ENCODE measurements at regions not wholly inside any gene's neighbourhood (a gene's known extent, or its start where the extent isn't known, plus 50 kb on each side); places are given as distances from the start of the nearest gene placed in this dataset.
A peak's percentile ranks its signal among the peaks of the same experiment; 100 is the strongest.
"Not testable (repeated sequence)": the region's sequence is repeated elsewhere in the genome, so short reads cannot be mapped to it uniquely, and the experiment has no call there.

- DNase-seq (ENCODE audit: low read depth), result no peak
These were observed 1980.7 kb downstream of the PCDH7 start for GRCh38 chr4:32700838-32701237.

- DNase-seq (ENCODE audit: low read depth), result no peak
These were observed 1986.7 kb downstream of the PCDH7 start for GRCh38 chr4:32706893-32707292.

GRCh38 chr4:32716090-32716620 lies 1996.0 kb downstream of the PCDH7 start:
- not testable (repeated sequence) for DNase-seq (ENCODE audit: low read depth)

- DNase-seq (ENCODE audit: low read depth), result no peak
These were observed 2015.9 kb downstream of the PCDH7 start for GRCh38 chr4:32735856-32736590.

- no peak for DNase-seq (ENCODE audit: low read depth)
These were observed 2024.0 kb downstream of the PCDH7 start for GRCh38 chr4:32744211-32744610.

- no peak for DNase-seq (ENCODE audit: low read depth)
These were observed 2025.2 kb downstream of the PCDH7 start for GRCh38 chr4:32745351-32745750.

GRCh38 chr4:32748061-32748460 lies 2027.9 kb downstream of the PCDH7 start:
- no peak for DNase-seq (ENCODE audit: low read depth)

GRCh38 chr4:32748498-32748897 lies 2028.3 kb downstream of the PCDH7 start:
- peak; percentile 14 for DNase-seq (ENCODE audit: low read depth)

GRCh38 chr4:32752962-32753361 lies 2032.8 kb downstream of the PCDH7 start:
- no peak for DNase-seq (ENCODE audit: low read depth)

GRCh38 chr4:32768664-32769389 lies 2048.7 kb downstream of the PCDH7 start:
- DNase-seq (ENCODE audit: low read depth), result no peak

- DNase-seq (ENCODE audit: low read depth), result no peak
These were observed 2051.3 kb downstream of the PCDH7 start for GRCh38 chr4:32771491-32771890.

- peak; percentile 53 for DNase-seq (ENCODE audit: low read depth)
These were observed 2054.9 kb downstream of the PCDH7 start for GRCh38 chr4:32775049-32775448.

- DNase-seq (ENCODE audit: low read depth), result no peak
These were observed 2056.4 kb downstream of the PCDH7 start for GRCh38 chr4:32776435-32777203.

GRCh38 chr4:32778025-32778424 lies 2057.9 kb downstream of the PCDH7 start:
- DNase-seq (ENCODE audit: low read depth), result no peak

GRCh38 chr4:32778938-32779337 lies 2058.8 kb downstream of the PCDH7 start:
- no peak for DNase-seq (ENCODE audit: low read depth)

GRCh38 chr4:32789026-32789608 lies 2068.9 kb downstream of the PCDH7 start:
- DNase-seq (ENCODE audit: low read depth), result peak; percentile 36

GRCh38 chr4:32790803-32791202 lies 2070.6 kb downstream of the PCDH7 start:
- DNase-seq (ENCODE audit: low read depth), result no peak

- DNase-seq (ENCODE audit: low read depth), result no peak
These were observed 2078.4 kb downstream of the PCDH7 start for GRCh38 chr4:32798471-32799159.

- peak; percentile 94 for DNase-seq (ENCODE audit: low read depth)
These were observed 2104.2 kb downstream of the PCDH7 start for GRCh38 chr4:32824336-32824735.

- peak; percentile 19 for DNase-seq (ENCODE audit: low read depth)
These were observed 2106.0 kb downstream of the PCDH7 start for GRCh38 chr4:32826169-32826568.

- DNase-seq (ENCODE audit: low read depth), result no peak
These were observed 2110.0 kb downstream of the PCDH7 start for GRCh38 chr4:32830160-32830559.

GRCh38 chr4:32831104-32831503 lies 2110.9 kb downstream of the PCDH7 start:
- no peak for DNase-seq (ENCODE audit: low read depth)
